ENCODE measurements at regions not wholly inside any gene's neighbourhood (a gene's known extent, or its start where the extent isn't known, plus 50 kb on each side); places are given as distances from the start of the nearest gene placed in this dataset.
A peak's percentile ranks its signal among the peaks of the same experiment; 100 is the strongest.

DNA sequence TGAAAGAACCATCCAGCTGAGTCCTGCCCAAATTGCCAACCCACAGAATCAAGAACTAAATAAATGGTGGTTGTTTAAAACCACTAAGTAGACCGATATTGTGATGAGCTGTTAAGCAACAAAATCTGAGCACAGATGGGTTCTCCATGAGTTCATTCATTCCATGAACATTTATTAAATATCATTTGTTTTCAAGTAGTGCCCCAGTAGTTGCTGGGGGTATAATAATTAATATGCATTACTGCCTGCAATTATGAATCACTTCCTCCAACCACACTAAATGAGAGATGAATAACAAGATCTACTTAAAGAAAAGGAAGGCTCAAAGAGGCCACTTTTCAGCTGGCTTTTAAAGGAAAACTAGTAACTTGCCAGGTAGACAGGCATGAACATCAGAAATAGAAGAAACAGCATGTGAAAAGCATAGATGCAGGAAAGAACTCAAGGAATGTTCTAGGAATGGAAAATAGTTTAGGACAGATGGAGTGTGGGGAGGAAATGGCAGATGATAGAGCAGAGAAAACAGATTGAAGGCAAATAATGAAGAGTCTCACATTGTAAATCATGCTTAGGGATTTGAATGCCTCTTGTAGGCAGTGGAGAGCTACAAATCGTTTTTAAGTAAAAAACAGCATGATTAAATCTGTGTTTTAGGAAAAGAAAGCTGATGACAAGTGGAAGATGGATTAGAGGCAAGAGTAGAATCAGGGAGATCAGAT is 641.7 kb upstream of the DIPK2B start:
- Mint-ChIP-seq H3K27me3 (ENCODE audit: low read depth) (no peaks in the 10 kb centered on the region), H3K4me3 (peak overlapping the region; percentile 25), H3K36me3 (ENCODE audit: low read depth) (peaks cover 48% of the 10 kb centered on the region)

DNA sequence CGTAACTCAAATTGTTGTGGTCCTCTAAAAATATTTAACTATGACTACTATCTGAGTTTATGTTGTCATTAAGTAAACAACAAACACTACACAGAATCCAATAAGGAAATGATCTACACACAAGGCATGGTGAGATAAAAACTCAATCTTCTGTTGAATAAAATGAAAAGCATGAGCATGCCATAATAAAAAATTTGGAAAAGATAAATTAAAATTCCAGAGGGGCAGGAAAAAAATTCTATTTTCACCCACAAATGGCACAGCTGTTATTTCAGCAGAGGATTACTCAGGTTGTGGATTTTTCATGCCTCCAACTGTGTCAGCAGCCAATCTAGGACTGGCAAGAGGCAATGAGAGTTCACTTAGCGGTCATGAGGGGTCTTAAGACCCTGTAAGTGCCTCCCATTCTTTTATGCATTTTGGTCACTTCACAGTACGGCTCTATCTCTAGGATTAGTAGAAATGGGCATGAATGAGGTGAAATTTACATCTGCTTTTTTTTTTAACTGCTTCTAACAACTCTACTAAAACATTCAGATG is 639.8 kb upstream of the DIPK2B start:
- intact Hi-C loops (cut with micrococcal nuclease), result no loop called here
- no peak for DNase-seq
- no peak overlapping the region for H3K27ac Mint-ChIP-seq
- peaks cover 39% of the 10 kb centered on the region for H3K4me1 Mint-ChIP-seq (ENCODE audit: low read depth)
- CTCF ChIA-PET, result interaction anchor here (1.1 kb wide), 1 partner anchor 32 kb away, joined by 3 read pairs; no protein-coding TSS in a partner anchor
- peaks cover 39% of the 10 kb centered on the region for H3K36me3 Mint-ChIP-seq (ENCODE audit: low read depth)
- no peaks in the 10 kb centered on the region for H3K27me3 Mint-ChIP-seq (ENCODE audit: low read depth)
- H3K4me3 Mint-ChIP-seq, result no peak overlapping the region
- H3K9me3 Mint-ChIP-seq, result no peaks in the 10 kb centered on the region

More for the DNA sequence above, 641.7 kb upstream of the DIPK2B start:
- intact Hi-C loops (cut with micrococcal nuclease), result loop anchor here (2.0 kb wide), 1 partner anchor 18 kb away; no protein-coding TSS in a partner anchor
- Mint-ChIP-seq H3K4me1 (ENCODE audit: low read depth) (peaks cover 48% of the 10 kb centered on the region), H3K27ac (peak overlapping the region; percentile 80), H3K9me3 (no peaks in the 10 kb centered on the region)
- DNase-seq, result no peak
- CTCF ChIA-PET, result interaction anchor here (1.4 to 1.6 kb wide), 2 partner anchors 8 to 84 kb away, joined by 3 to 5 read pairs; no protein-coding TSS in a partner anchor

DNA sequence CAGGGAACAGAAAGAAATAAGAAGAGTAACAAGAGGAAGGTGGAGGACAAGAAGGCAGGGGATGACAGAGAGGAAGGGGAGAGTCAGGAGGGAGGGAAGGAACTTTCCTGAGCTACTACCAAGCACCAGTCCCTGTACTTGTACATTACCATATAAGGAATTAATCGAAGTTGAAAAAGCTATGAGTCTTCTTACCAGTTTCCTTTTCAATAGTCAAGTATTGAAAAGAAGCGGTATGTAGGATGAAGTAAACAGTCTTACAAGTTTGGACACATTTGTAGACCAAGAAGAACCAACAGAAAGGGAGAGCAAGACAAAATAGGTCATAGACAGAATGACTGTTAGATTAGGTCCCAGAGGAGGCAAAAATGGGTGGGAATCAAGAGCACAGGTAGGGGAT is 629.7 kb upstream of the DIPK2B start:
- Mint-ChIP-seq H3K9me3 (no peaks in the 10 kb centered on the region), H3K4me1 (ENCODE audit: low read depth) (peaks cover 59% of the 10 kb centered on the region), H3K27me3 (ENCODE audit: low read depth) (no peaks in the 10 kb centered on the region), H3K36me3 (ENCODE audit: low read depth) (peaks cover 31% of the 10 kb centered on the region), H3K27ac (peak overlapping the region; percentile 93), H3K4me3 (peak overlapping the region; percentile 27)
- no peak for DNase-seq
- CTCF ChIA-PET, result no interaction called here
- intact Hi-C loops (cut with micrococcal nuclease), result loop anchor here (1.0 kb wide), 1 partner anchor 22 kb away; no protein-coding TSS in a partner anchor

DNA sequence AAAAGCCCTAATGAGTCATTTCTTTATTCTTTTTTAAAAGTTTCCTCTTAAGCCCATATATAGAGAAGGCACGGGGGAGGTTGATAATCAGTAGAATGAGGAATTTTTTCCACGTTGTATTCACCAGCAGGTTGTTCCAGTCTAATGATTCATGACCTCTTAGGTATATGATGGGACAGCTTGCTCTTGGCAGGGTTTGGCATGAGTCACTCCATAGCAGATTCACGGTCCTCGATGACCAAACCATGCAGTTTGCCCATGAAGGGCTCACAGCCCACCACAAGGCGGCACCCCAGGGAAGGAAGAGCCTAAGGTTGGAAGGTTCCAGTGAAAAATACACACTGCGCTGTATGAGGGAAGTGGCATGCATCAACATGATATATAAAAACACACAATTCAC is 623.8 kb upstream of the DIPK2B start:
- Mint-ChIP-seq H3K4me3 (no peak overlapping the region), H3K27ac (peak overlapping the region; percentile 87), H3K36me3 (ENCODE audit: low read depth) (peaks cover 29% of the 10 kb centered on the region), H3K9me3 (peaks cover 4% of the 10 kb centered on the region), H3K4me1 (ENCODE audit: low read depth) (peaks cover 52% of the 10 kb centered on the region), H3K27me3 (ENCODE audit: low read depth) (no peaks in the 10 kb centered on the region)
- peak; percentile 61 for DNase-seq
- CTCF ChIA-PET, result interaction anchor here (0.8 to 1.1 kb wide), 2 partner anchors 20 to 551 kb away, joined by 3 read pairs; no protein-coding TSS in a partner anchor
- intact Hi-C loops (cut with micrococcal nuclease), result loop anchor here (1.0 to 10.0 kb wide), 3 partner anchors 16 to 450 kb away; no protein-coding TSS in a partner anchor

DNA sequence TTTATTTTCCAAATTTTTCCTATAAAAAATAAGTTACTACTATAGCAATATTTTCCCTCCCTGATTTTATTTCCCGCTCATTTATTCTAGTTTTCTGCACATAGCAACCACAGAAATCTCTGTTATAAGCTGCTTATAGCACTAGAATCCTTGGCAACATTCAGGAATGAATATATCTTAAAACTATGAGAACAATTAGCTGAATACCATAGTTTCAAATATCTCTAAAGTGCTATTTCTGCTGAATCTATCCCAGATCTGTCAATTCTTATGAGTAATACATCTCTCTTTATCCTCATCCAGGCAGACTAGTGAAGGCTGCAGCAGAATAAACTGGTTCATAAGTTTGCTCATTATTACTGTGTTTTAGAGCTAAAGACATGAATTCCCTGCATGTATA is 622.9 kb upstream of the DIPK2B start:
- intact Hi-C loops (cut with micrococcal nuclease), result loop anchor here (10.0 kb wide), 1 partner anchor 451 kb away; no protein-coding TSS in a partner anchor
- H3K4me1 Mint-ChIP-seq (ENCODE audit: low read depth), result peaks cover 53% of the 10 kb centered on the region
- H3K27ac Mint-ChIP-seq, result peak overlapping the region; percentile 53
- peaks cover 8% of the 10 kb centered on the region for H3K9me3 Mint-ChIP-seq
- DNase-seq, result no peak
- peaks cover 34% of the 10 kb centered on the region for H3K36me3 Mint-ChIP-seq (ENCODE audit: low read depth)
- no peaks in the 10 kb centered on the region for H3K27me3 Mint-ChIP-seq (ENCODE audit: low read depth)
- CTCF ChIA-PET, result interaction anchor here (0.8 to 1.2 kb wide), 3 partner anchors 21 to 552 kb away, joined by 3 read pairs; no protein-coding TSS in a partner anchor
- no peak overlapping the region for H3K4me3 Mint-ChIP-seq

DNA sequence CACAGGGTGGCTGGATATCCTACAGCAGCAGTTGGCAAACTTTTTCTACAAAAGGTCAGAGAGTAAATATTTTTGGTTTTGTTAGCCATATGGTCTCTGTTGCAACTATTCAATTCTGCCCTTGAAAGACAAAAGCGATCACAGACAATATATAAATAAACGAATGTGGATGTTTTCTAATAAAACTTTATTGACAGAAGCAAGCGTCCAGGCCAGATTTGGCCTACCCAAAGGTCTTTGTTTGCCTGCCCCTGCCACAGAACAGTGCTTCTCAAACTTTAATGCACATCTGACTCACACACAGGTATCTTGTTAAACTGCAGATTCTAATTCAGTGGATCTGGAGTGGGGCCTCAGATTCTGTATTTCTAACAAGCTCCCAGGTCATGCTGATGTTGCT is 621.4 kb upstream of the DIPK2B start:
- peaks cover 8% of the 10 kb centered on the region for H3K9me3 Mint-ChIP-seq
- DNase-seq, result no peak
- no peaks in the 10 kb centered on the region for H3K27me3 Mint-ChIP-seq (ENCODE audit: low read depth)
- H3K36me3 Mint-ChIP-seq (ENCODE audit: low read depth), result peaks cover 39% of the 10 kb centered on the region
- intact Hi-C loops (cut with micrococcal nuclease), result loop anchor here (10.0 kb wide), 1 partner anchor 453 kb away; no protein-coding TSS in a partner anchor
- CTCF ChIA-PET, result no interaction called here
- H3K4me1 Mint-ChIP-seq (ENCODE audit: low read depth), result peaks cover 52% of the 10 kb centered on the region
- H3K27ac Mint-ChIP-seq, result peak overlapping the region; percentile 72
- no peak overlapping the region for H3K4me3 Mint-ChIP-seq

DNA sequence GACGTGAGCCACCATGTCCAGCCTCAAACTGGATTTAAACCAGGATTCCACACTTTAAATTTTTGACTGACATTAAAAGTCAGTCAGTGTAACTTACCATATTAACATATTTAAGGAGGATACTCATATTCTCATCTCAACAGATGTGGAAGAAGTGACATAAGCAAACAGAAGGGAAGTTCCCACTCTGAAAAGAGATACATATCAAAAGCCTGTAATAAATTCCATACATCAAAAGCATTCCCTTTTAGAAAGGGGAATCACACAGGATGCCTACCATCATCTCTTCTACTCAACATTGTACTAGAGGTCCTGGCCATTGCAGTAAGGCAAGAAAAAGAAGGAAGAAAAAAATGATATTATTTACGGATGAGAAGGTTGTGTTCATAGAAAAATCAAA is 618.2 kb upstream of the DIPK2B start:
- Mint-ChIP-seq H3K27me3 (ENCODE audit: low read depth) (no peaks in the 10 kb centered on the region), H3K4me1 (ENCODE audit: low read depth) (peaks cover 57% of the 10 kb centered on the region), H3K4me3 (no peak overlapping the region), H3K36me3 (ENCODE audit: low read depth) (peaks cover 44% of the 10 kb centered on the region), H3K27ac (peak overlapping the region; percentile 91), H3K9me3 (peaks cover 8% of the 10 kb centered on the region)
- CTCF ChIA-PET, result no interaction called here
- intact Hi-C loops (cut with micrococcal nuclease), result loop anchor here (1.0 kb wide), 1 partner anchor 11 kb away; no protein-coding TSS in a partner anchor
- DNase-seq, result no peak

DNA sequence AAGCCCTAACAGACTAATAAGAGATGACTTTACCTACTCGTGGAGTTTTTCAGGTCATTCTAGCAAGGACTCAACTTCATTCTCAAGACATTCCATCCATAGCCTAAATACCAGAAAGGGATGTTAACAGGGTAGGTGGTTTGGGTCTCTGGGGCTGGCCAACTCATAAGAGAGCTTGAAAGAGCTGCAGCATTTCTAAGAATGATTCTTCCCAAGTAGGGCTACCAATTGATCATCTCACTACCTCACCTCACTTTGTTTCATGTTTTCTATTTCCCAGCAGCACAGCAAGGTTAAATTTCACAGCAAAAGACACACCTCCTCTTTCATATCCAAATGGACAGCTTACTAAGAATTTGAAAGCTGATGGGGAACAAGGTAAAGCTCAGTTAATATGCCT is 614.8 kb upstream of the DIPK2B start:
- Mint-ChIP-seq H3K4me3 (no peak overlapping the region), H3K4me1 (ENCODE audit: low read depth) (peaks cover 60% of the 10 kb centered on the region), H3K9me3 (peaks cover 4% of the 10 kb centered on the region), H3K36me3 (ENCODE audit: low read depth) (peaks cover 54% of the 10 kb centered on the region), H3K27me3 (ENCODE audit: low read depth) (no peaks in the 10 kb centered on the region), H3K27ac (peak overlapping the region; percentile 63)
- intact Hi-C loops (cut with micrococcal nuclease), result no loop called here
- DNase-seq, result no peak
- CTCF ChIA-PET, result interaction anchor here (1.0 kb wide), 1 partner anchor 14 kb away, joined by 5 read pairs; no protein-coding TSS in a partner anchor

DNA sequence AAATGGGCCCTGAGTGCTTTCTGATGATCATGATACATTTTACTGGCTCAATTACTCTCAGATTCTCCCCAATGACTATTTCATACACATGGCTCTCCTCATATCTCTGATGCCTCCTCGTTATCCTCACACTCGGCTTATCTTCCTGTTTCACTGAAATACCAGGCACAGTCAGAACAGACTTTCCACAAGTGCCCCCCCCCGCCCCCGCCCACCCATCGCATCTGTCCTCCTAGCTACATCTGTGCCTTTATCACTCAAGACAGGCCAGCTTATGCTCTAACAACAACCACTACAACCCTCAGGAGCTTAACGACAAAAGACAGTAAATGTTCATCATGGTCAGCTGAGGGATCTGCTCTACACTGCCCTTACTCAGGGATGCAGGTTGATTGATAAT is 610.6 kb upstream of the DIPK2B start:
- CTCF ChIA-PET, result no interaction called here
- no peaks in the 10 kb centered on the region for H3K9me3 Mint-ChIP-seq
- H3K27ac Mint-ChIP-seq, result peak overlapping the region; percentile 94
- H3K4me1 Mint-ChIP-seq (ENCODE audit: low read depth), result peaks cover 84% of the 10 kb centered on the region
- no peak overlapping the region for H3K4me3 Mint-ChIP-seq
- peaks cover 50% of the 10 kb centered on the region for H3K36me3 Mint-ChIP-seq (ENCODE audit: low read depth)
- H3K27me3 Mint-ChIP-seq (ENCODE audit: low read depth), result no peaks in the 10 kb centered on the region
- intact Hi-C loops (cut with micrococcal nuclease), result no loop called here
- DNase-seq, result no peak

DNA sequence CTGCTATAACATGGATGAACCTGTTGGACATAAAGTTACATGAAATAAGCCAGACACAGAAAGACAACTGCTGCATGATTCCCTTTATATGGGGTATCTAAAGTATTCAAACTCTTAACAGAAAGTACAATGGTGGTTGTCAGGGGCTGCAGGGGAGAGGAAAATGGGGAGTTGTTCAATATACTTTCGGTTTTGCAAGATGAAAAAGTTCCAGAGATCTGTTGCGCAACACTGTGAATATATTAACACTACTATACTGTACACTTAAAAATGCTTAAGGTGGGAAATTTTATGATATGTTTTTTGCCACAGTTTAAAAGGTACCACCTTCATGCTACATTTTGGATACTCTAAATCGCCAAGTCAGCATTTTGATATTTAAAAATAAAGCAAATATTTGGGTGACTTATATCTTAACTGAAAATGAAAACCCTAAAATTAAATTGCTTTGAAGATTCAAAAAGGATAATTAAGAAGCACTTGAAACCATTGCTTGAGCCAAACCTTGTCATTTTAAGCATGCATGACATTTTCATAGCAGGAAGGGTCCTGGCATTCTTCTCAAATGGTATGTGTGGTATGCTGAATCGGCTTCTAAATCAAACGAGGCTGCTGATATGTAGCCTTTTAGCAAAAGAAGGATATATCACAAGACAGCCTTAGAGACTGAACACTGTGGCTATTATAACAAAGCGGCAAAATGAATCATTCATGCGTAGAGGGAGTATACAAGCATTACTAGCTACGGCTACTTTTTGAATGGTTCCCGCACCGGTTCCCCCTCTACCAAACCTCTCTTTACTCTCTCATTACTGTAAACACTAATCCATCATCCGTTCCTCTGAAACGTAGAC is 607.1 kb upstream of the DIPK2B start:
- Mint-ChIP-seq H3K36me3 (ENCODE audit: low read depth) (peaks cover 33% of the 10 kb centered on the region), H3K27ac (peak overlapping the region; percentile 94), H3K9me3 (no peaks in the 10 kb centered on the region), H3K4me1 (ENCODE audit: low read depth) (peaks cover 85% of the 10 kb centered on the region), H3K4me3 (peak overlapping the region; percentile 62), H3K27me3 (ENCODE audit: low read depth) (no peaks in the 10 kb centered on the region)
- CTCF ChIA-PET, result interaction anchor here (0.7 to 1.0 kb wide), 2 partner anchors 24 to 33 kb away, joined by 3 read pairs; no protein-coding TSS in a partner anchor
- intact Hi-C loops (cut with micrococcal nuclease), result loop anchor here (1.0 to 10.0 kb wide), 8 partner anchors 12 to 765 kb away; partner anchors contain the start of gene CHST7
- DNase-seq, result peak; percentile 36

DNA sequence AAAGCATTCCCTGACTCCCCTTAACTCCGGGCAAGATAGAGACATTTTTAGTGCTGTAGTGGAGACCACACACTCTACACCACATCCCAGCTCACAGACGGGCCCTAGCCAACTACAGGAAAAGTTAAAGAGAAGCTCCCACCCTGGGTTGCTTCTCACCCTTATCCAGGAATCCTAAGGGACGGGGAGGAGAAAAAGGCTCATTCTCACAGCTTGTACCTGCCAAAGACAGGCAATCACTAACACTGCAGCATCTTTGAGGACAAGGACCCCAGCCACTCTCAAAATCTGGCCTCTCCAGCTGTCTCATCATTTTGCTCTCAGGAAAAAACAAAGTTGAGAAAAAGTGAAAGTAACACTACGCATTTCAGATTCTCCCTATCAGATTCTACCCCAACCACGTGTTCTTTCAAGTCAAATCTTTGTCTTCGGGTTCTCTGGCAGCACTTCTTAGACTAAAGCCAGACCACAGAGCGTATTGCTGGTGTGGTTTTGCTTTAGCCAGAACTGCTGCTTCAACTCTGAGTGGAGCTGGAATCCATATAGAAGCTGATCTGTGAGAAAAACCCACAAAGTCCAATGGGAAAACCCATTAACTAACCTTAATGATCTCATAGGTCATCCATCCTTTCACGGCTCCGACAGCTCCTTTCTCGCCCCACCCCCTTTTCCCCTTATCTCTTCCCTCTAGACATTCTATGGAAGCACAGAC is 605.9 kb upstream of the DIPK2B start:
- Mint-ChIP-seq H3K9me3 (no peaks in the 10 kb centered on the region), H3K36me3 (ENCODE audit: low read depth) (peaks cover 27% of the 10 kb centered on the region), H3K4me3 (peak overlapping the region; percentile 55), H3K27ac (peak overlapping the region; percentile 94), H3K4me1 (ENCODE audit: low read depth) (peaks cover 86% of the 10 kb centered on the region), H3K27me3 (ENCODE audit: low read depth) (no peaks in the 10 kb centered on the region)
- CTCF ChIA-PET, result interaction anchor here (0.8 to 1.6 kb wide), 3 partner anchors 47 to 270 kb away, joined by 3 to 4 read pairs (median 4); no protein-coding TSS in a partner anchor
- DNase-seq, result peak; percentile 66
- intact Hi-C loops (cut with micrococcal nuclease), result loop anchor here (1.0 to 10.0 kb wide), 5 partner anchors 35 to 766 kb away; partner anchors contain the start of gene CHST7

All from activated naive CD4-positive, alpha-beta T cell treated with anti-CD3 and anti-CD28 coated beads for 36 hours (primary cell).